ENCODE measurements at regions not wholly inside any gene's neighbourhood (a gene's known extent, or its start where the extent isn't known, plus 50 kb on each side); places are given as distances from the start of the nearest gene placed in this dataset.

- TF ChIP-seq CTCF (conservative IDR thresholded peaks at IDR 0.05; ENCODE audit: low read length) (no peak), EZH2phosphoT487 (IDR thresholded peaks at IDR 0.05; ENCODE audit: borderline replicate concordance) (no peak)
Measured at GRCh38 chr7:46459942-46460341, 538.9 kb upstream of the IGFBP3 start.
